ENCODE measurements at regions not wholly inside any gene's neighbourhood (a gene's known extent, or its start where the extent isn't known, plus 50 kb on each side); places are given as distances from the start of the nearest gene placed in this dataset.

GRCh38 chr1:10868599-10868965 lies 72.1 kb upstream of the CASZ1 start:
- H3K27ac ChIP-seq, result no peak overlapping the region
- TF ChIP-seq CTCF (IDR thresholded peaks at IDR 0.05; ENCODE audit: low read depth, low read length), result no peak
- H3K27me3 ChIP-seq, result peaks cover 10% of the 10 kb centered on the region
- peaks cover 24% of the 10 kb centered on the region for H3K4me1 ChIP-seq (ENCODE audit: low read depth)
- H3K4me3 ChIP-seq, result no peak overlapping the region
- no peaks in the 10 kb centered on the region for H3K36me3 ChIP-seq
- H3K9me3 ChIP-seq (ENCODE audit: low read depth), result no peaks in the 10 kb centered on the region
- DNase-seq (ENCODE audit: low read depth in 1 of 2, low spot score in 1 of 2), result no peak

GRCh38 chr1:10869933-10870332 lies 73.5 kb upstream of the CASZ1 start:
- no peak for TF ChIP-seq CTCF (IDR thresholded peaks at IDR 0.05; ENCODE audit: low read depth, low read length)
- Histone ChIP-seq H3K9me3 (ENCODE audit: low read depth) (no peaks in the 10 kb centered on the region), H3K27me3 (peaks cover 7% of the 10 kb centered on the region), H3K27ac (no peak overlapping the region), H3K36me3 (no peaks in the 10 kb centered on the region), H3K4me1 (ENCODE audit: low read depth) (peaks cover 11% of the 10 kb centered on the region), H3K4me3 (no peak overlapping the region)
- no peak for DNase-seq (ENCODE audit: low read depth in 1 of 2, low spot score in 1 of 2)

GRCh38 chr1:10870493-10871096 lies 74.1 kb upstream of the CASZ1 start:
- no peaks in the 10 kb centered on the region for H3K36me3 ChIP-seq
- H3K4me3 ChIP-seq, result no peak overlapping the region
- no peak for DNase-seq (ENCODE audit: low read depth in 1 of 2, low spot score in 1 of 2)
- TF ChIP-seq CTCF (IDR thresholded peaks at IDR 0.05; ENCODE audit: low read depth, low read length), result no peak
- no peak overlapping the region for H3K27ac ChIP-seq
- peaks cover under 1% of the 10 kb centered on the region for H3K27me3 ChIP-seq
- H3K4me1 ChIP-seq (ENCODE audit: low read depth), result peaks cover 10% of the 10 kb centered on the region
- H3K9me3 ChIP-seq (ENCODE audit: low read depth), result no peaks in the 10 kb centered on the region

GRCh38 chr1:10873189-10873588 lies 76.7 kb upstream of the CASZ1 start:
- no peaks in the 10 kb centered on the region for H3K36me3 ChIP-seq
- no peak overlapping the region for H3K27ac ChIP-seq
- H3K4me1 ChIP-seq (ENCODE audit: low read depth), result no peaks in the 10 kb centered on the region
- H3K27me3 ChIP-seq, result no peaks in the 10 kb centered on the region
- no peaks in the 10 kb centered on the region for H3K9me3 ChIP-seq (ENCODE audit: low read depth)
- no peak for TF ChIP-seq CTCF (IDR thresholded peaks at IDR 0.05; ENCODE audit: low read depth, low read length)
- no peak overlapping the region for H3K4me3 ChIP-seq
- DNase-seq (ENCODE audit: low read depth in 1 of 2, low spot score in 1 of 2), result no peak

DNA sequence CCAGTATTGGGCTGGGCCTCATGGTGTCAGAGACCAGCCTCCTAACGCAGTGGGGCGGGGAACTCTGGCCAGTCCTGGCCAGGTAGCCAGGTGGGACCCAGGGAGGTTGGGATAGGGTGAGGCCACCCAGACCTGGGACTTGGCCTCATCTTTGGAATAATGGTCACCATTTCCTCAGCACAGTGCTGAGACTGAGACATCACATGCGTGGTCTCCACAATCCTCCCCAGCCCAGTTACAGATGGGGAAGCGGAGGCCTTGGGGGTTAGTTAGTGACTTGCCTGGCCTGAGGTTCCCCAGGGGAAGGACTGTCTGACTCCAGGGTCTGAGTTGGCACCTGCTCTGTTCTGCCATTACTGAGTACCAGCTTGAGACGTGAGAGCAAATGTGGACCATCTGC lies 77.9 kb upstream of the CASZ1 start:
- Histone ChIP-seq H3K36me3 (no peaks in the 10 kb centered on the region), H3K4me3 (no peak overlapping the region), H3K4me1 (ENCODE audit: low read depth) (no peaks in the 10 kb centered on the region), H3K27me3 (no peaks in the 10 kb centered on the region), H3K9me3 (ENCODE audit: low read depth) (no peaks in the 10 kb centered on the region), H3K27ac (no peak overlapping the region)
- DNase-seq (ENCODE audit: low read depth in 1 of 2, low spot score in 1 of 2), result no peak
- no peak for TF ChIP-seq CTCF (IDR thresholded peaks at IDR 0.05; ENCODE audit: low read depth, low read length)

DNA sequence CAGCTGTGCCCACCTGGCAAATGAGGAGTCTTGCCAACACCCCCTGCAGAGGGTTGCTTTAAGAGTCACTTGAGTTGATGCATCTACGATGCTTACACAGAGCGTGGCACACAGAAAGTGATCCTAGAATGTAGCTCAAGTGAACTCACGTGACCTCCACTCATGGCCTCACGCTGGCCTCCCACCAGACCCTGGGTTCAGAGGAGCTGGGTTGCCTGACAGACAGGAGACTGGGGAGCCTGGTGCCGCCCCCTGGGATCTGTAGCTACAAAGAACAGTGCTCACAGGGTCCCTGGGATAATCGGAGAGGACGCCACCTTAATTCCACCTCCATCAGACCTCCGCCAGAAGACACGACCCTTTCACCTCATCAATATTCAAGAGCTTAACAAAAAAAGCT lies 81.4 kb upstream of the CASZ1 start:
- TF ChIP-seq CTCF (IDR thresholded peaks at IDR 0.05; ENCODE audit: low read depth, low read length), result no peak
- Histone ChIP-seq H3K27ac (no peak overlapping the region), H3K36me3 (no peaks in the 10 kb centered on the region)

More for the DNA sequence above, 81.4 kb upstream of the CASZ1 start:
- DNase-seq (ENCODE audit: low read depth in 1 of 2, low spot score in 1 of 2), result no peak
- Histone ChIP-seq H3K27me3 (no peaks in the 10 kb centered on the region), H3K4me1 (ENCODE audit: low read depth) (no peaks in the 10 kb centered on the region), H3K4me3 (no peak overlapping the region), H3K9me3 (ENCODE audit: low read depth) (no peaks in the 10 kb centered on the region)

Data from cardiac muscle cell (in vitro differentiated cells and primary cell).